DND-41 (cell line): ENCODE measurements at regions not wholly inside any gene's neighbourhood (a gene's known extent, or its start where the extent isn't known, plus 50 kb on each side); places are given as distances from the start of the nearest gene placed in this dataset.

Experiments used
- ATAC-seq: fragments of 200-7000 bp; cut with Tn5 transposase; 3 replicates; pipeline ENCODE4 v1.9.1; 2021; ENCODE audit warnings: low read depth; ENCODE audit not compliant: insufficient read depth
- DNase-seq: peaks from one replicate; pipeline ENCODE4 v3.0.0-alpha.2; 2020
- H2AFZ ChIP-seq: 2 replicates; pipeline ENCODE4 v1.6.0; 2012; ENCODE audit warnings: low read depth, low read length
- H3K27ac ChIP-seq: 2 replicates; pipeline ENCODE4 v1.5.1; 2012; ENCODE audit warnings: low read length, inconsistent platforms
- H3K27me3 ChIP-seq: fragments of 200-600 bp; sonication (generic); 2 replicates; pipeline ENCODE4 v1.6.0; 2012; ENCODE audit warnings: low read length, mild to moderate bottlenecking, inconsistent platforms; ENCODE audit not compliant: insufficient read depth, poor library complexity
- H3K36me3 ChIP-seq: 2 replicates; pipeline ENCODE4 v1.5.1; 2012; ENCODE audit warnings: low read length, inconsistent platforms; ENCODE audit not compliant: insufficient read depth
- H3K4me1 ChIP-seq: 2 replicates; pipeline ENCODE4 v1.5.1; 2012; ENCODE audit warnings: mild to moderate bottlenecking, low read length; ENCODE audit not compliant: insufficient read depth
- H3K4me2 ChIP-seq: 2 replicates; pipeline ENCODE4 v1.6.0; 2012; ENCODE audit warnings: mild to moderate bottlenecking, moderate library complexity, low read length, inconsistent platforms; ENCODE audit not compliant: insufficient read depth
- H3K4me3 ChIP-seq, 2 experiments: fragments of 200-600 bp in 1 of 2; shearing (Covaris generic) in 1 of 2; 2 replicates each; pipeline ENCODE4 v1.5.1; 2012 to 2016; ENCODE audit warnings: inconsistent platforms in 2 of 2, low read length in 2 of 2, mild to moderate bottlenecking in 2 of 2, low read depth in 1 of 2, moderate library complexity in 1 of 2
- H3K79me2 ChIP-seq: 2 replicates; pipeline ENCODE4 v1.6.0; 2012; ENCODE audit warnings: low read length, inconsistent platforms; ENCODE audit not compliant: insufficient read depth
- H3K9ac ChIP-seq: 2 replicates; pipeline ENCODE4 v1.6.0; 2012; ENCODE audit warnings: low read depth, mild to moderate bottlenecking, inconsistent platforms, low read length, moderate library complexity
- H3K9me3 ChIP-seq: 2 replicates; pipeline ENCODE4 v1.5.1; 2012; ENCODE audit warnings: low read length, moderate library complexity, mild to moderate bottlenecking, inconsistent platforms; ENCODE audit not compliant: insufficient read depth, severe bottlenecking
- H4K20me1 ChIP-seq: 2 replicates; pipeline ENCODE4 v1.6.0; 2012; ENCODE audit warnings: low read length; ENCODE audit not compliant: insufficient read depth
- CTCF ChIP-seq: IDR thresholded peaks from 2 replicates; pipeline ENCODE4 v1.5.1; 2012; ENCODE audit warnings: borderline replicate concordance, low read length, moderate library complexity, mild to moderate bottlenecking; ENCODE audit not compliant: poor library complexity, severe bottlenecking; ENCODE audit errors: extremely low read depth
- EZH2 ChIP-seq: IDR thresholded peaks from 3 replicates; pipeline ENCODE4 v1.6.1; 2012; ENCODE audit warnings: borderline replicate concordance, low read depth, mild to moderate bottlenecking, moderate library complexity, low read length, inconsistent platforms; ENCODE audit not compliant: severe bottlenecking

GRCh38 chr14:40074169-40074568 is 641.9 kb upstream of the FBXO33 start:
- Histone ChIP-seq H3K36me3 (no peaks in the 10 kb centered on the region), H3K9me3 (no peaks in the 10 kb centered on the region), H3K27me3 (no peaks in the 10 kb centered on the region), H3K9ac (no peak overlapping the region), H3K27ac (no peak overlapping the region), H2AFZ (no peak overlapping the region), H4K20me1 (no peaks in the 10 kb centered on the region), H3K4me1 (no peaks in the 10 kb centered on the region), H3K4me3 (no peak overlapping the region), H3K4me2 (no peak overlapping the region), H3K79me2 (no peaks in the 10 kb centered on the region)
- no peak for DNase-seq
- TF ChIP-seq CTCF, result no peak
- no peak for TF ChIP-seq EZH2
- ATAC-seq, result no peak

GRCh38 chr14:40072175-40072574 is 639.9 kb upstream of the FBXO33 start:
- ATAC-seq, result no peak
- no peaks in the 10 kb centered on the region for H3K36me3 ChIP-seq
- no peak overlapping the region for H3K9ac ChIP-seq
- no peak overlapping the region for H3K4me3 ChIP-seq
- TF ChIP-seq EZH2 (no peak), CTCF (no peak)
- no peak overlapping the region for H2AFZ ChIP-seq
- no peaks in the 10 kb centered on the region for H3K79me2 ChIP-seq
- H3K4me2 ChIP-seq, result no peak overlapping the region
- H3K27me3 ChIP-seq, result no peaks in the 10 kb centered on the region
- no peaks in the 10 kb centered on the region for H3K9me3 ChIP-seq
- no peaks in the 10 kb centered on the region for H4K20me1 ChIP-seq
- no peak overlapping the region for H3K27ac ChIP-seq
- DNase-seq, result no peak
- no peaks in the 10 kb centered on the region for H3K4me1 ChIP-seq

- Histone ChIP-seq H3K4me3 (no peak overlapping the region), H3K4me1 (no peaks in the 10 kb centered on the region), H3K27me3 (no peaks in the 10 kb centered on the region), H2AFZ (no peak overlapping the region), H3K36me3 (no peaks in the 10 kb centered on the region), H3K79me2 (no peaks in the 10 kb centered on the region), H4K20me1 (no peaks in the 10 kb centered on the region), H3K4me2 (no peak overlapping the region), H3K9me3 (no peaks in the 10 kb centered on the region), H3K27ac (no peak overlapping the region), H3K9ac (no peak overlapping the region)
- TF ChIP-seq CTCF, result no peak
- TF ChIP-seq EZH2, result no peak
- no peak for DNase-seq
- no peak for ATAC-seq
These were observed 627.0 kb upstream of the FBXO33 start for GRCh38 chr14:40058901-40059897.
